ENCODE measurements at regions not wholly inside any gene's neighbourhood (a gene's known extent, or its start where the extent isn't known, plus 50 kb on each side); places are given as distances from the start of the nearest gene placed in this dataset.

- TF ChIP-seq CTCF (IDR thresholded peaks at IDR 0.05; ENCODE audit: low read depth, low read length) (no peak), EZH2phosphoT487 (IDR thresholded peaks at IDR 0.05; ENCODE audit: low read depth) (no peak)
Observed at GRCh38 chr15:29880341-29880740, 58.1 kb upstream of the TJP1 start.

Data from OCI-LY3 (cell line).